A172 (cell line): ENCODE measurements at regions not wholly inside any gene's neighbourhood (a gene's known extent, or its start where the extent isn't known, plus 50 kb on each side); places are given as distances from the start of the nearest gene placed in this dataset.

Experiments
- DNase-seq: peaks from one replicate; pipeline ENCODE4 v3.0.0-alpha.2; 2015; ENCODE audit warnings: low spot score

- no peak for DNase-seq
These were observed 538.8 kb upstream of the ZNF462 start for GRCh38 chr9:106324053-106324585.

- DNase-seq, result no peak
These were observed 538.2 kb upstream of the ZNF462 start for GRCh38 chr9:106324591-106325280.

GRCh38 chr9:106326493-106326892 lies 536.5 kb upstream of the ZNF462 start:
- DNase-seq, result no peak

GRCh38 chr9:106333481-106333880 lies 529.5 kb upstream of the ZNF462 start:
- no peak for DNase-seq

GRCh38 chr9:106334081-106334480 lies 528.9 kb upstream of the ZNF462 start:
- no peak for DNase-seq

- no peak for DNase-seq
These were observed 523.1 kb upstream of the ZNF462 start for GRCh38 chr9:106339882-106340281.

GRCh38 chr9:106350777-106351176 lies 512.2 kb upstream of the ZNF462 start:
- DNase-seq, result no peak

- no peak for DNase-seq
These were observed 506.0 kb upstream of the ZNF462 start for GRCh38 chr9:106356924-106357323.

- no peak for DNase-seq
These were observed 504.6 kb upstream of the ZNF462 start for GRCh38 chr9:106358331-106358730.

GRCh38 chr9:106376689-106377088 lies 486.3 kb upstream of the ZNF462 start:
- no peak for DNase-seq

- DNase-seq, result no peak
These were observed 479.9 kb upstream of the ZNF462 start for GRCh38 chr9:106383072-106383471.

- no peak for DNase-seq
These were observed 475.0 kb upstream of the ZNF462 start for GRCh38 chr9:106387965-106388364.

GRCh38 chr9:106393226-106393625 lies 469.7 kb upstream of the ZNF462 start:
- DNase-seq, result no peak

- DNase-seq, result no peak
These were observed 462.8 kb upstream of the ZNF462 start for GRCh38 chr9:106400170-106400569.

- DNase-seq, result no peak
These were observed 462.0 kb upstream of the ZNF462 start for GRCh38 chr9:106400950-106401349.

GRCh38 chr9:106403081-106403480 lies 459.9 kb upstream of the ZNF462 start:
- peak; percentile 49 for DNase-seq

- no peak for DNase-seq
These were observed 458.8 kb upstream of the ZNF462 start for GRCh38 chr9:106404137-106404536.

- DNase-seq, result no peak
These were observed 457.0 kb upstream of the ZNF462 start for GRCh38 chr9:106405871-106406435.

- DNase-seq, result no peak
These were observed 448.9 kb upstream of the ZNF462 start for GRCh38 chr9:106414042-106414441.

- no peak for DNase-seq
These were observed 445.3 kb upstream of the ZNF462 start for GRCh38 chr9:106417685-106418084.

GRCh38 chr9:106419829-106420228 lies 443.1 kb upstream of the ZNF462 start:
- DNase-seq, result peak; percentile 18

GRCh38 chr9:106420511-106420944 lies 442.4 kb upstream of the ZNF462 start:
- DNase-seq, result peak; percentile 56

GRCh38 chr9:106421772-106422171 lies 441.2 kb upstream of the ZNF462 start:
- peak; percentile 21 for DNase-seq
